Skin of body (tissue), 1 donor: ENCODE measurements at regions not wholly inside any gene's neighbourhood (a gene's known extent, or its start where the extent isn't known, plus 50 kb on each side); places are given as distances from the start of the nearest gene placed in this dataset.
"Not testable (repeated sequence)": the region's sequence is repeated elsewhere in the genome, so short reads cannot be mapped to it uniquely, and the experiment has no call there.

Experiments
- DNase-seq: peaks from one replicate; lab custom pipeline; 2025; lab: John Stamatoyannopoulos, UW

DNA sequence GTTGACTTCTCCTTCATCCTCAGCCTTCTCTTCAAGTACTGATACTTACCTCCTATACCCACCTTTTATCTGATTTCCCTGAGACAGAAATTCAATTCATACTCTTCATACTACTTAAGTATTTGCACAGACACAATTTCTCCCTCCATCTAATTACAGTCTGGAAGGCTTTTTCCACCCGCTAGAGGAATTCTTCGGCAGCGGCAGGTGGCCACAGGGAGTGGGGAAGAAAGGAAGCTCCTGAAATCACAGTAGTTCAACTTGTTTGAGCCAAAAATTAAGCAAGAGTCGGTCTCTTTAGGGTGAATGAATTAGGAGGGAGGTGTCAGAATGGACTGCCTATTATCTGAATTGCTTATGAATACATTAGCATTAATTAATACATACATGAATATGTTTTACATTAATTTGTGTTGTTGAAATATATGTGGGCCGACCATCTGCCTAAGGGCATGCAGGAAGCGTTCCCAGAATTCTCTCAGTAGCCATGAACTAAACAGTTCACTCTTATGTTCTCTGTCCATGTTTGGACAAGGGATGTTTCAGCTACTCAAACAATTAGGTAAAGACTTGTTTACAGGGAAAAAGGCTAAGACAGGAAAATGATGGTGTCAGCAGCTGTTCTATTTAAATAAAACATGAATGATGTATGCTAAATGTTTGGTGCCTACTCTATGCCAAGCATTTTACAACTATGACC lies 101.4 kb upstream of the SMARCA2 start:
- DNase-seq = no peak

DNA sequence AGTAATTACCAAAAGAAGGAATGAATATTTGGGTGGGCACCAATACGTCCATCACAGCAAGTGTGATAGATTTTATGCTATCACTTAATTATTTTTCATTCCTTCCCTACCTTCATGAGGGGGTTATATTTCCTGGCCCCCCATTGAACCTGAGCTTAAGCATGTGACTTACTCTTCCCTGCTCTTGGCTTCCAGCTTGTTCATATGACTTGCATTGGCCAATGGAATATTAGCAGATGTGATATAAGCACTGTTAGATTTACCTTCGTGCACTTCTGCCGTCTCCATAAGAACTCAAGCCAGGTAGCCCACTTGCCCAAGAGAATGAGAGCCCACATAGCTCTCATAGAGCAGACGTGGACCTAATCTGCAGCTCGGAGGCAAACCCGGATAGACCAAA lies 99.1 kb upstream of the SMARCA2 start:
- no peak for DNase-seq

DNA sequence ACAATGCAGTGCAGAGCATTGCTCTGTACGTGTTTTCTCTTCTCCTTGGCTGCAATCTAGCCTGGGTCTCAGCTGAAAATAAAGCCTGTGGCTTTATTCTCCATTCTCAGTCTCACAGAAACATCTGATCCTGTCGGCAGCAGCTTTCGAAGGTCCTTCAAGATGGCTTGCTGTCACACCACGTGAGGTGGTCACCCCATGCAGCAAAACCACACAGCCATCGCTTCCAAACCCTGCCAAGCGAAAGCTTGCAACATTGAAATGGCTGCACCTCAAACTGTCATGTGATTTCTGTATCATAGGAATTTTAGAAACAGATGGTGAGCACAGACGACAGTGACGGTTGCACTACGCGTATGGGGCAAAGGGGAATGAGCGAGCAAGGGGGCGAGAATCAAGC lies 98.5 kb upstream of the SMARCA2 start:
- no peak for DNase-seq

DNA sequence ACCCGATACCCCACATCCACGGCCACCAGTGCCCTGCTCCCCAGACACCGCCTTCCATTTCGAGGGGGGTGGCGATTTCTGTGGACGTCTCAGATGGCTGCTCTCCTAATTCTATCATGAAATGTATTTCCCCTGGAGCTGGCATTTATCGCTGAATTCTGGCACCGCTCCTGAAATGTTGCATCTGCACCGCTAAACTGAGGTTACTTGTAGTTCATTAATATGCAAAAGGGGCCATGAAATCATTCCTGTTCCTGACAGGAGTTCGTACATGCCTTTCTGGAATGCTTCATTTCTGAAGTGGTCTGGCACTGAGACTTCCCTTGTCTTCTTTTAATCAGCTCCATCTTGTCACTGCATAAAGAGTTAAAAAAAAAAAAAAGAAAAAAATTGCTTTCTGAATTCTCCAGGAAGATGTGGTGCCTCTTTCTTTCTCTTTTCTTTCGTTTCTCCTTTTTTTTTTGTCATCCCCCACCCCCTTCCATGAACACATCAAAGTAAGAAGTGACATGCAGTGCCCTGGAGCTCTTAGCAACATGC lies 97.7 kb upstream of the SMARCA2 start:
- DNase-seq = no peak

DNA sequence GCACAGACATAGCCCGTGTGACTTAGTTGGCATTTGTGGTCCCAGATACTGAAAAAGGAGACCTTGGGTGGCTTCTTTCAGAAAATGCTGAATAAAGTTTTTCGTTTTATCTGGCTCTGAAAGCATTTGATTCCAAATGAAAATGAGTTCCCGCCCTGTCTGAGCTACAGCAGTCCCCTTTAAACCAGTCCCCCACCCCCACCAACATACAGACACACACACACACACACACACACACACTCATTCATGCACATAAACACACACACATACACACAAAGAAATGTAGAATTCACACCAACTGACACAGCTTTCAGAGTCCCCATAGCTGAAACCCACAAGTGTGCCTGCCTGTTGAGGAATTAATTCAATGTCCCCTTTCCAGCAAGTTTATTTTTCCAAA lies 97.0 kb upstream of the SMARCA2 start:
- no peak for DNase-seq

DNA sequence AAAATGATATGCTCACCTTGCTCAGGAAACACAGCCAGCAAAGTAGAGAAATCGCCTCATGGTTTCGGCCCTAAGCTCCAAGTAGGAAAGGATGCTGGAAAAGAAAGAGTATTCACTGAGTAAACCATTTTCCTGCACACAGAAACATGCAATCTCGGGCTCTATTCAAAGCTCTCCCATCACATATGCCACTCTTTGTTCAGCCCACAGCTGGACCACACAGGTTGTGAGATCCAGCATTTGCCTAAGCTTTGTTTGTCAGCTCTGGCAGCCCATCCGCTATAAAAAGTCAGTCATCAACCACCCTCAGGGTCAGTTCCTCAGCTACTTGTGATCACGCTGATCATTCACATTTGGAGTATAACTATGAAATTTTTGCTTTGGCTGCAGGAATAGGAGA lies 96.5 kb upstream of the SMARCA2 start:
- no peak for DNase-seq

DNA sequence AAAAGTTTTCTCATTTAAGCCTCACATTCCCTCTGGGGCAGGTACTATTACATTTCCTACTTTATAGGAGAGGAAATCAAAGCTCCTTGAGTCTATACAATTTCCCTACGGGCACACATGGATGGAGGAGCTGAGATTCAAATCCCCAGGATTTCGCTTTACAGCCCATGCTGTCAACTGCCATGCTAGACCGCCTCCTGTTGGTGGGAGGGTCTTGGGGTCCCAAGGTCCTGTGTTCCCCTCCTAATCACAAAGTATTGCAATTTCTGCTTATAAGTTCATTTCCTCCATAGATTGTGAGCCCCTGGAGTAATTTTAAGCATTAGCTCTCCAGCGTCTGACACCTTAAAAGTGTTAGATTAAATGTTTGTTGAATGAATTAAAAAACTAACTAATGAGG lies 95.9 kb upstream of the SMARCA2 start:
- DNase-seq = no peak

DNA sequence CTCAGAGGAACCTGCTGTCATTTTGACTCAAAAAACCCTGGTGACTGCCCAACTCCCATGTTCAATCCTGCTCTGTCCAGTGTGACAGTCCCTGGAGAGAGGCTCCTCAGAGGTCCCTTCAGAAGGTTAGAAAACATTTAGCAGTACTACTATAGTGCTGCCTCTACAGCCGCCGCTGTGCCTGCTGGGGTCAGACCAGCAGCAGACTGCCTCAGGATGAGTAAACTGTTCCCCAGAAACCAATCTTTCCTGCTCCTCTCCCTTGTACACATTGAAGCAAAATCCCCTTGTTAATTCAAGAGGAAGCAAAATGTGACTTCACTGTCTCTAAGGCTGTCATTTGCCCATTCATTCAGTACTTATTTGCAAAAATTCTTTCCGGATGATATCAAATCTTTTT lies 94.8 kb upstream of the SMARCA2 start:
- DNase-seq = no peak

DNA sequence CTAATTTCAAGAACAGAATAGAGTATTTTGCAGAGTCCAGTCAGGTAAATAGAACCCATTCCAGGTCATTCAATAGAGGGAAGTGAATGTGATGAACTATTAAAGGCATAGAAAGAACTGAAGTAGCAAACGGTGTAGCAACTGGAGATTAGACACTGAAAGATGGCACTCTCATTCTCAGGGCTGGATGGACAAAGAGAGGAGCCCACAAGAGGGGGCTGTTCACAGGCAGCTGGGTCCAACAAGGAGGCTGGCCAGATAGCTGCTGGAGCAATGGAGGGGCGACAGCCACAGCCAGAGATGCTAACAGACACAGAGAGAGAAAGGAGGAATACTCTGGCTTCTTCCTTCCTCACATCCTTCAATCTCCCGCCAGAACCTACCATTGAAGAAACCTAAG lies 93.1 kb upstream of the SMARCA2 start:
- no peak for DNase-seq

DNA sequence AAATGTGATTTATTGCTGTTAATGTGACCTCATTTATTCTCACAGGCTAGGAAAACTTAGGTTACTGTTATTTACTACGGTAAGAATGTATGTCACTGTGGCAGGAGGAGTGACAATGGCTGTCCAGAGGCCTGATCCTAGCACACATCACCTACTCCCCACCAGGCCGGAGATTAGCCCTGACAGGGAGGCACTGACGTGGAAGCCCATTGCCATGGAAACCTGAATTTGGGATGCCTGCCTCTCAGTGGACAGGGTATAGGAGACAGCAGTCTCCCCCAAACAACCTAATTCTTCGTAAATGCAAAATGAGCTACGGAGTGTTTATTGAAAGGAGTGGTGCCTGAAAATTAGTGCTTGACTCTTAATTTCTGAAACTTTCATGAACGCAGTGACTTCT lies 87.6 kb upstream of the SMARCA2 start:
- no peak for DNase-seq

DNA sequence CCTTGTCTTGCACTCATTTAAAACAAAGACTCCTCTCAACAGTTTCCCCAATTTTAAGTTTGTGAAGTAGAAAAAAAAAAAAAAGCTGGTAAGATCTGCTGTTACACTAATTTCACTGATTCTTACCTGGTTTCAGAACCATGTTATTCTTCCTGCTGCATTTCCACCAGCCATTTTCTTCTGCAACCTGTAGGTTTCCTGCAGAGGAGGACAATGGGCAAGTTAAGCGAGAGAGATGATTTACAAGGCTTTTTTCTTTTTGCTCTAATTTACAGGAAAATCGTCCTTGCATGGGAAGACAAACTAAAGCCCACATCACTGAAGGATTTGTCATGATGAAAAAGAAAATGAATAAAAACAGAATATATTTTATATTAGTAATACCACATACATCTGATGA lies 86.0 kb upstream of the SMARCA2 start:
- DNase-seq = no peak

DNA sequence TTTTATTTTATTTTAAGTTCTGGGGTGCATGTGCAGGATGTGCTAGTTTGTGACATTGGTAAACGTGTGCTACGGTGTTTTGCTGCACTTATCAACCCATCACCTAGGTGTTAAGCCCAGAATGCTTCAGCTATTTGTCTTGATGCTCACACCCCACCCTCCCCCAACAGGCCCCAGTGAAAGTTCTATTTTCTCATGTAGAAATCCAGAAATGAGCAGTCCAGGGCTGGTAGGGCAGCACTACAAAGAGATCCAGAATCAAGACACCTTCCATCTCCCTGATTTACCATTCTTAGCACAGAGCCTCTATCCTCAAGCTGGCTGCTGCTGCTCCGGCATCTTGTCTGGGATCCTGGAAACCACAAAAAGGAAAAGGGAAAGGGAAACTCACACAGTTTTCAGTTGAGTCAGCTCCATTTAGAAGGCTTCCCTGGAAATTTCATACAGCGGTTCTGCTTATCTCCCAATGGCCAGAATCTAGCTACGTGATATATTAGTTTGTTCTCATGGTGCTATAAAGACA lies 85.4 kb upstream of the SMARCA2 start:
- no peak for DNase-seq

DNA sequence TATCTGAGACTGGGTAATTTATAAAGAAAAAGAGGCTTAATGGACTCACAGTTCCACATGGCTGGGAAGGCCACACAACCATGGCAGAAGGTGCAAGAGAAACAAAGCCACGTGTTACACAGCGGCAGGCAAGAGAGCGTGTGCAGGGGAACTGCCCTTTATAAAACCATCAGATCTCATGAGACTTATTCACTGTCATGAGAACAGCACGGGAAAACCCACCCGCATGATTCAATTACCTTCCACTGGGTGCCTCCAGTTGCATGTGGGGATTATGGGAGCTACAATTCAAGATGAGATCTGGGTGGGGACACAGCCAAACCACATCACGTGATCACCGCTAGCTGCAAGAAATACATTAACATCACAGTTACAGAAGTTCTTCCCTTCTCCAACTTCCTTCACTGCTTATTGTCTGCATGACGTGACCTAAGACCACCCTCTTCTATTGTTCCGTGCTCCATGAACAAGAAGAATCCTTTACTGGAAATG lies 84.9 kb upstream of the SMARCA2 start:
- not testable (repeated sequence) for DNase-seq

DNA sequence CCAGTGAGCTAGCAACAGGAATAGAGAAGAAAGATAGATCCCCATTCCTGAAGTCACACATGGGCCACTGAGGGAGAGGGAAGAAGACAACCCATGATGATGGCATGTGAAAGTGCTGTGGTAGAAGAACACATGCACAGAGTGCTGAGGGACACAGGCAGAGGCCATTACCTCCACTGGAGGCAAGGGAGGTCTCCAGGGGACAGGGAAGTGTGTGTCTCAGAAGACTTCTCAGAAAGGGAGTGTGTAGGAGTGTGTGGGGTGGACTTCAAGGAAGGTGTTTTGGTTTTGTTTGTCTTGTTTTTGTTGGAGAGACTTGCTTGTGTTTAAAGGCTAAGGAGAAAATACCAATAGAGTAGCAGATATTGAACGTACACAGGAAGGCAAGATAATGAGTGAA lies 77.0 kb upstream of the SMARCA2 start:
- DNase-seq = no peak

DNA sequence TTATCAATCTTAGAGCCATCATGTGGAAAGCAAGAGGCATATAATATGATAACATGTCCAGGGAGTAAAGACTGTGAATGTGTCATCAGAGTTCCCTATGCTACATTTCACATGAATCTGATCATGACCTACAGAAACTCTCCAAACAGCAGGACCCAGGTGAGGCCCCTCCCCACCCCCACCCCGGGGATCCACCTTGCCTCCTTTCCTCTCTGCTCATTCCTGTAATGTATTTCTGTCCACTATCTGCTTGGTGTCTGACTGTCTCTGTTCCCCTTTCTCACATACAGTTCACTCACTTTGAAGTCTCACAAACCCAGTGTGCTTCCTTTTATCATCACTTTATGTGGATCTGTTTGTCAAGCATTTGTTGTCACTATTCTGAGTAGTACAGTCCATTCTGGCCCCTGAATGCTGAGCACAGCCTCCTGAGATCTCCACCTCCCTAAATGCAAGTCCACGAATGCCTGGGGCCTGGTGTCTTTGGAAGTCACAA lies 76.4 kb upstream of the SMARCA2 start:
- DNase-seq = no peak

DNA sequence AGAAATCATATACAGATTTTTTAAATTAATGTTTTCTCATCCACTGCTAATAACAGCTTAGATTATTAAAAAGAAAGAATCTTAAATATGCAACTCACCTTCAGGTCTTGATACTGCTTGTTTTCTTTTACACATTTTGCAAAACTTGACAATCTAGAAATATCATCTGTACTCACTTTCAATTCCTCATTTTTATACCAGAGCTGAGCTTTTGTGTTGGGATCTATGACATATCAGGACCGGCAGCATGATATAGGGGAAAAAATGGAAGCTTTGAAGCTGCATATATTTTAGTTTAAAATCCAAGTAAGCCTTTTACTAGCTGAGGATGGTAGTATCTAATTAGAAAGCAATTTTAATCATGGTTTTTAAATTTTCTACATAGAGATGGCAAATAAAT lies 75.7 kb upstream of the SMARCA2 start:
- DNase-seq = no peak

DNA sequence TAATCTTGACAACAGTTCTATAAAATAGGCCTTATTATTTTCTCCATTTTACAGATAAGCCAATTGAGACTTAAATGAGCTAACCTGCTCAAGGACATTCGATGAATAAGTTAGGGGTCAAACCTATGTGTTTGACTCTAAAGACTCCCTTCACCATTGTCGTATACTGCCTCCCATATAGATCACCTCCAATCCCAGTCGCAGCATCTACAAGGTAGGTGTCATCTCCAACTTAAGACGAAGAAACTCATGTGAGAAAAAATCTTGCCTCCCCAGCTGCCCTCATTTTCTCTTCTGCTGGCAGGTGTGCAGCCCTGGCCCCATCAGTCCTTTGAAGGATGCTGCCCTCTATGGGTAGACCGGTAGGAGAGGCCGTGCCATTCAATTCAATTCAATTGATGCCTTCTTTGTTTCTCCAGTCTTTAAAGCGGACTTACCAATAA lies 75.2 kb upstream of the SMARCA2 start:
- no peak for DNase-seq

DNA sequence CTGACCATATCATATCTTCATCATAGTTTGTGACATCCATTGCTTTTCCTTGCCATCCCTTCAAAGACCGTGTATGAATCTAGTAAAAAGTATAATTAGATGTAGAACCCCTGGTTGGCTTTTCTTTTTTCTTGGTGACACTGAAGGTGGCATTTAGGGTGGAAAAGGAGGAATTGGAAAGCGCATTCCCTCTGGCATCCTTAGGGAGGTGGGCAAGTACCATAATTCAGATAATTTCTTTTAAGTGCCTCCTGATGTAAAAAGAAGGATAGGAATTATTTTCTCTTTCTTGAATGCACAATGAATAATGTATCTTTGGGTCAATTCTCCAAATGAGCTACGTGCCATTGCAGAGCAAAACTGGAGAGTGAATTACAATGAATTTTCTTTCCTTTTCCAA lies 73.2 kb upstream of the SMARCA2 start:
- no peak for DNase-seq

DNA sequence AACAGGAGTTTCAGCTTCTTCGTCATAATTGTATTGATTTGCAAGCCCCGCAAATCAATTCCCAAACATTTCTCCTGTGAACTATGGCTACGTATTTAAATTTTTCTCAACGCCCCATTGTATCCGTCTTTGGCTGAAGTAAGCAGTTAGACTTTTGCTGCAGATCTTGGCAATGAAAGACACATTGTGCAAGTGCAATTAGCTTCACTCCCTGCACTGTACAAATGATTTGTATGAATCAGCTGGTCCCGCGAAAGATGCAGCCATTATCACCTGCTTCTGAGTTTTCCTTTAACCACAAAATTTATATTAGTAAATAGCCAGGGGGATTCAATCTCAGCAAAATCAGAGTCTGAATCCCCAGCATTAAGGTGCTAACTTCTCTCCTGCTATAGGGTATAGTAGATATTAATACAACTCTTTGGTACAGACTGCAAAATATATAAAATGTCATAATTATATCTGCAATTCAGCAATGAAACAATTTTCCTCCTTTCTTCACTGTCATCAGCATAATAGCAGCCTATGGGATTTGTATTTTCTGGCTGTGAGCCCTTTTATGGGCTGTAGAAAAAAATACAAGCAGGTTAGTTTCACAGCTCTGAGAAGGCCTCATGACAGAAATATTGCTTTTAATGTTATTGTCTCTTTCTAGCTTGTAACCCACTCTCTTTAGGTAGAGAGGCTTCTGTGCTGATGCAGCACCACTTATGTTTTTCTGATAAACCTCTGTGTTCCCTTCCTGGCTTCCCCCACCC lies 68.4 kb upstream of the SMARCA2 start:
- DNase-seq = no peak

DNA sequence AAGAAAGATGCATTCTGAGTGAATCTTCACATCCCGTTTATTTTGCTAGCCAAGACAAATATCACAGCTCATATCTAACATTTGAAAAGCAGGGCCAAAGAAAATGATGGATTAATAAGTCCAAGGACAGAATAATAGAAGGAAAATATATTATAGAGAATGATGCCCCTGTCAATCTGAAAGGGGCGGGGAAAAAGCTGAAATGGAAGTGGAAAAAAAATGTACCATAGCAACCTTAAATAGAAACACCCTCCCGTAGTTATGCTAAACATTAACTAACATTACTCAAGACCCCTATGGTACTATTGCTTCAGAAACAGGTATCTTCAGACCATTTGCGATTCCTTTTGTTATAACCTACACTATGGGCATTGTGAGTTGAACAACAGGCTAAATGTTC lies 67.7 kb upstream of the SMARCA2 start:
- no peak for DNase-seq

DNA sequence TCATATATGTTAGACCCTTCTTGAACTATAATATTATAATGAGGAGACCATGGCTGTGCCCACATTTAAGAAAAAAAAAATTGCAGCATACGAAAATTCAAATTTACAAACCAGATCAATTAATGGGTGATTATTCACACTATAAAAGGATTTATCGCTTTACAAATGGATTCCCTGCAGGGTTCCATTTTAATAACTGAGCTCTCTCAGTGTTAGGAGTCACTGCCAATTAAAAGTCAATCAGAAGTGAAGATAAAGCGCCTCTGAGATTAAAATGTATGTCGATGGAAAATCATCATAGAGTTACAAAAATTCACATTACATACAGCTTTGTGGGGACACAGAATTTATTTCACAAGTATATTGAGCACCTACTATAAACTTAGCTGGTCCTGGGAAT lies 66.6 kb upstream of the SMARCA2 start:
- DNase-seq = no peak

DNA sequence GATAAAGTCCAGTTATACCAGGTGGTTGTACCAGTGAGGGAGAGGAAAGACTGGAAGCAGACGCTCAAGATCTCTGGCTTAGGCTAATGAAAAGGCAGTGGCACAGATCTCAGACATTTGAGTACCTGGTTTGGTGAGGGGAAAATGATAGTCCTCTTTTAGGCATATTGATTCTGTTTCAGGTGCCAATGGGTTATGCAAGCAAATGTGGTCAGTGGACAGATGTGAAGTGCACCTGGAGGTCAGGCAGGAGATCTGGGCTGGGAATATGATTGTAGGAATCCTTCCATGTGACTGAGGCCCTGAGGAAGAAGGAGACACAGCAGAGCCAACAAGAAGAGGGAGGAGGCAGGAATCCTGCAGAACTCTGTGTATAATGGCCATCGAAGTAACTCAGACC lies 63.7 kb upstream of the SMARCA2 start:
- no peak for DNase-seq
